GM04503 (cell line): ENCODE measurements at regions not wholly inside any gene's neighbourhood (a gene's known extent, or its start where the extent isn't known, plus 50 kb on each side); places are given as distances from the start of the nearest gene placed in this dataset.

Experiments
- DNase-seq: peaks from one replicate; pipeline ENCODE4 v3.0.0-alpha.2; 2012; ENCODE audit warnings: low read depth

DNA sequence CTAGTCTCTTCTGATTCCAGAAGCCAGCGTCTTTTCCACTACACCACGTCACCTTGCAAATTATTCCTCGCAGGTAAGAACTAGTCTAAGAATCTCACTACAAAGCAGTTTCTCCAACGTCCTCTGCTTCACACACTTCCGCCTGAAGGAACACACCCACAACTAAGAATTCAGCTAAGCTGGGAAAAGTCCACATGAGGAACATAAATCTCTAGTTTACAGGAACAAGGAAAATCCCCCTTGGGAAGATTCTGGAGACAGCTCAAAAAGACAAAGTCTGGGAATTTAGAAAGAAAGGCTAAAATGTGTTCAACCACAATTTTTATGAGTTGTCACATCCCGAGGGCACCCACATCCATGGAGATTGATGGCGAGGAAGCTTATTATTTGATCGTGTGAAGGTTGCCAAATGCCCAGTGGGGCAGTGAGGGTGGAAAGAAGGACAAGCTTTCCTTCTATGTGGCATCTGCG, 780.2 kb upstream of the TBX3 start:
- no peak for DNase-seq

- DNase-seq, result no peak
These were observed 777.4 kb upstream of the TBX3 start for GRCh38 chr12:115461401-115461800.

- no peak for DNase-seq
These were observed 773.8 kb upstream of the TBX3 start for GRCh38 chr12:115457798-115458197.

- no peak for DNase-seq
These were observed 773.1 kb upstream of the TBX3 start for GRCh38 chr12:115456946-115457689.

DNA sequence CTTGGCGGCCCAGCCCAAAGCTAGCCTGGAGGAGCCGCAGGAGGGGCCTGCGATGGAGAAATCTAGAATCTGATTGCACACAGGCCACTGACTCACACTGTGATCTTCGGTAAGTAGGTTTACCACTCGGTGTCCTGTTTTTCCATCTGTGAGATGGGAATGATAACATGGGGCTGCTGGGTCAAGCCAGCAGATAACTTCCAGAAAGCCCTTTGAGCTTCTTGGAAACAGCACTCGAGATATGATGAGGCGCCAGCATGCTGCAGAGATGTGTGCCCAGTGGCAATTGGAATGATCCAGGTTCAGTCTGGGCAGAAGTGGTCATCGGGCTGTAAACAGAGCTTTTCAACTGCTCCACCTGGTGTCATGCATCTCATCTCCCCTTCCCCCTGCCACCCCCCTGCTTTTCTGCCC, 771.3 kb upstream of the TBX3 start:
- DNase-seq, result no peak

- no peak for DNase-seq
These were observed 768.8 kb upstream of the TBX3 start for GRCh38 chr12:115452751-115453281.

DNA sequence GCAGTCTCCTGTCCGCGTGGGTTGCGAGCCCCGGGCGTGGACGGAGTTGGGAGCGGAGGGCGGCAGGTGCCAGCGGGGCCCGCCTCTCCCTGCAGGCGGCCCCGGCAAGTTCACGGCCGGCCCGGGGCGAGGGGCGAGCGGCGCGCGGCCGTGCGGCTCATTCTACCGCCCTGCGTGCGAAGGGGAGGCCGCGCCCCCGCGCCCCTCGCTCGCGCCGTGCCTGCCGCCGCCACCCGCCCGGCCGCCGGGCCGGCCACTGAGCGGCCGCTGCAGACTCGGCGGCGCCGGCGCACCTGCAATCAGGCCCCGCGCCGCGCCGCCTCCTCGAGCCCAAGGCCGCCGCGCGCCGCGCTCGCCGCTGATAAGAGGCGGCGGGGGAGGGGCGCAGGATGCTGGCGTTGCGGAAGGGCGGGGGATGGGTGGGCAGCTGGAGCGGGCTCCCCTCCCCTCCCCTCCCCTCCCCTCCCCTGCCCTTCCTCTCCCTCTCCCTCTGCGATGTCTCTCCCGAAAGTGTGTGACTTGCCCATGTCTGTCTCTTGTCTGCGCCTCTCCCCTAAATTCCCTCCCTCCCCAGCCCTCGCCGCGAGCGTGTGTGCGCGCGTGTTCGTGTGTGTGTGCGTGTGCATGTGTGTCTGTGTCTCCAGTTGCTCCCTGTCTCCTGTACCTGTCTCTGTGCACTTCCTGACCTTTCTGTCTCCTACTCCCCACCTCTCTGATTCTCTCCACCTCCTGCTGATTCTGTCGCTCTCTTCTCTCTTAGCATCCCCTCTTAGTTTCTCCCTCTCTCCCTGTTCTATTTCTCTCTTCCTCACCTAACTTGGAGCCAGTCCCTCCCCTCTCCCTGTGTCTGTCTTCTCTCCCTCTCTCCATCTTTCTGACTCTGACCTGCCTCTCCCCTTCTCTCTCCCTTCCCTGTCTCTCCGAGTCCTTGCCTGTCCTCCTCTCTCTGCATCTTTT, 768.1 kb upstream of the TBX3 start:
- no peak for DNase-seq

DNA sequence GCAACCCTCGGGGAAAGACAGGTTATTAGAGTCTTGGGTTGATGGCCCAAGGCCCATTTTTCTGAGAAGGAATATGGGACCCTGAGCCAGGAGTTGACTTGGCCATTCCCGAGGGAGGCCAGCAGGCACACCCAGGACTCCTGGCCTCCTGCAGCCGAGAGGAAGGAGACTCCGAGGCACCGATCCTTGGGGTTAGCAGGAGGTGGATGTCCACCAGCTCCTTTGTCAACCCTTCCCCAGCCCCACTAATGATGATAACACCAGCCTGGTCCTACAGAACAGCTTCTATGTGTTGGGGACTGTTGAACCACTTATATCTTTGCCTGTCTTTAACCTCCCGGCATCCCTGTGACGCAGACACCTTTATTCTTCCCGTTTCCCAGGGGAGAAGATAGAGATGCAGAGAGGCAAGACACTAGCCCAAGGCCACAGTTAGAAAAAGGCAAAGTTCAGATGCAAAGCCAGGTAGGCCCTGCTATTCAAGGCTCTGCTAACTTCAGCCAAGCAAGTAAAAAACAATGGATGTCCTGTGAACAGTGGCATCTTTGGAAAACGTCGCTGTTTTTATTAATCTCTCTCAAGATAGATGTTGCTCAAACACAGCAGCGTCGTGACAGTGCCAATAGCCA, 767.3 kb upstream of the TBX3 start:
- no peak for DNase-seq

DNA sequence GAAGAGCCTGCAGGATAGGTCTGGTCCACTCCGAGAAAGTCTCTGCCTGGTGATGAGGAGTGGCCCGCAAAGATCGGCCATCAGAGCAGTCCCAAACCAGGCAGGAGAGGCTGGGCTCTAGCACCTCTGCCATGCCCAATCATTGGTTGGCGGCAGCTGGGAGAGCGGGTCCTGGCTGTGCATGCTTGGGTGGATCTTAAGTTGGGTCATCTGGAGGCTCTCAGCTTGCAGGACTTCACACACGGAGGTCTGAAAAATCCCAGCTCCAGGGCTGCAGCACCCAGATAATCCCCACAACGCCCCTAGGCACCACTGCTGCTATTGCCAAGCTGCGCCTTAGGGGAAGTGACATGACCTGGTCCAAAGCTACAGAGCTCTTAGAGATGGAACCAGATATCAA, 766.7 kb upstream of the TBX3 start:
- no peak for DNase-seq

DNA sequence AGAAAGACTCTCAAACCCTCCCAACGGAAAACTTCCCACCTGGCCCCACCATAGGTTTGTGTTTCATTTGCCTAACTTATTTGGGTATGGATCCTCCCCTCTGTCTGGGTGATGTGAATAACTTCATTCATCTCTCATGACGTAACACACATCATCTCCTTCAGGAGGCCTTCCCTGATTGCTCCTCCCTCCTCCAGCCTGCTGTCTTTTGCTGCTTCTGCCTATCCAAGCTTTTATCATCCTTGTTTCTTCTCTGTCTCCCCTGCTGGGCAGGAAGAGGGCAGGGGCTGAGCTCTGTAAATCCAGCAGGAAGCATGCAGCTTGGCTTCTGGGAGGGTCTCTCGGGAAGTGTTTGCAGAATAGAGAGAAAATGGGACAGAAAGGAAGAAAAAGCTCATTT, 766.0 kb upstream of the TBX3 start:
- no peak for DNase-seq

- DNase-seq, result no peak
These were observed 765.6 kb upstream of the TBX3 start for GRCh38 chr12:115449526-115449925.

DNA sequence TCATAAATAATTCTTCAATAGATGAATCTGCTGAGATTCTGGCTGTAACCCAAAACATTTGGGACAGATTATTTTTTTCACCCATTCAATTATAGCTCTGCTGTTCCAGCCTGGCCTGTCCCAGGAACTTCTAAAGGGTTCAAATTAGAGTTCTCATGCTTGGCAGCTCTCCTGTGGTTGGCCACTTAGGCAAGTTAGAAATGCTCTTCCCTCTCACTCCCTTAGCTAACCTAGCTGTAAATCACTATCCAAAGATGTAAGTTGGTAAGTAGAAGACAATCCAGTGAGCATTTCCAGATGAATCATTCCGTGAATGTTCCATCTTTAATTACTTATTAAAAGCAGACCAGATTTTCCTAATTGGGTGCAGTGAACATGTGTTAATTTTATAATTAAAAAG, 760.4 kb upstream of the TBX3 start:
- peak; percentile 80 for DNase-seq

GRCh38 chr12:115443351-115443938, 759.5 kb upstream of the TBX3 start:
- no peak for DNase-seq

- peak; percentile 39 for DNase-seq
These were observed 756.5 kb upstream of the TBX3 start for GRCh38 chr12:115440438-115440837.

DNA sequence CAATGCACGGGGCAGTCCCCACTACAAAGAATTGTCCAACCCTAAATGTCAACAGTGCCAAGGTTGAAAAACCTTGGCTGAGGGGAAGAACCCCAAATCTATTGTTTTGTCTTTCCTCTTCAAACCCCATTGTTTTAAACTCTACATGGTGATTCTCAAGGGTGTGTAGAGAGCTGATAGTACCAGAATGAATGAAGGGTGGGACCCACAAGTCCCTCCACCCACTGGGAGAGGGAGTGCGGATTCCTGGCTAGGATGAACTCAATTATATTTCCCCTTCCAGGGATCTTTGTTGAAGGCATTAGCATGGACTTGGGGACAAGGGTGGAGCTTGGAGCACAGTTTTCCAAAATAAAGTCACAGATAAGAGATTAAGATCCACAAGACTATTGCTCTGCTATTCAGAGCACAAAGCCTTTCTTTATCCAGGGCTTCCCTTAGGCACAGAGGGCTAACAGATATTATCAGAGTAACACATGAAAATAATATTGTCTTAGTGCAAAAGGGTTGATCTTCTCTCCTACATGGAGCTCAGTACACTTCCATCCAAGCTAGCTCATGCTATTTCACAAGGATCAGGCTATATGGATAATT, 755.1 kb upstream of the TBX3 start:
- no peak for DNase-seq

GRCh38 chr12:115438314-115438713, 754.3 kb upstream of the TBX3 start:
- DNase-seq, result no peak

DNA sequence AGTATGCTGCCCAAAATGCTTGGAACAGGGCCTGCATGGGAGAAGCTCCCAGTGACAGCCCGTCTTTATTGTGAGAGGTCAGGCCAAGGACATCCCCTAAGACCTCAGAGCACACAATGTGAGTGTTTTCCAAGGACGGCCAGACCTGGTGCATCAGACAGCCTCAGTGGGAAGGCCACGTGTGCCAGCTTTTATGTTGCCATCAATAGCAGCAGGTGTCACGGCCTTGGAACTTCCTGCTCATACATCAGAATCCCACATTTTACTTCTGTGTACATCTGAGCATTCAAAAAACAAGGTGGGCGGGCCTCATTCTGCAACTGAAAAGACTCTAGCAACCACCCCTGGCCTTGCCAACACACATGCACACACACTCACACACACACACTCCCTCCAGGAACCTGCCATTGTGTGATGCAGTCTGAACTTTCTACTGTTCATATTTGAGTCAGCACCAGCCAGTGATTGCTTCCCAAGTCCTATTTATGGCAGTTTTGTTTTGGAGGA, 753.1 kb upstream of the TBX3 start:
- DNase-seq, result no peak

GRCh38 chr12:115433014-115433634, 749.1 kb upstream of the TBX3 start:
- DNase-seq, result no peak

GRCh38 chr12:115430636-115431035, 746.7 kb upstream of the TBX3 start:
- DNase-seq, result no peak

DNA sequence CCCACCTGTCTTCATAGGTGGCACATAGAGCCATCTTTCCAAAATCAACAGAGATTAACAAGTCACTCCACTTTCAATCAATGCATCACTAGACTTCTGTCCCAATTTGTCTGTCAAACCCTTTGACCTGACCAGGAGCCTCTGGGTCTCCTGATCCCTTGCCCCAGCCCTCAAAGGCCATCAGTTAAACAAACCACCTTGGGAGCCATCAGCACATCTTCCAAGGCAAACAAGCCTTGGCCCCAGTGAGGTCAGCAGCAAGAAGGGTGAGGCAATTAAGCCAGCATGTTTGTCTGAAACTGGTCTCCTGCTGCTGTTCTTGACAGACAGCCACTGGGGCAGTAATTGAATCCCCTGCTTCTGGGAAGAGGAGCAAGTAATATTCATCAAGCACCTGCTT, 742.8 kb upstream of the TBX3 start:
- no peak for DNase-seq

- no peak for DNase-seq
These were observed 740.0 kb upstream of the TBX3 start for GRCh38 chr12:115424003-115424402.
